ENCODE measurements at regions not wholly inside any gene's neighbourhood (a gene's known extent, or its start where the extent isn't known, plus 50 kb on each side); places are given as distances from the start of the nearest gene placed in this dataset.

DNA sequence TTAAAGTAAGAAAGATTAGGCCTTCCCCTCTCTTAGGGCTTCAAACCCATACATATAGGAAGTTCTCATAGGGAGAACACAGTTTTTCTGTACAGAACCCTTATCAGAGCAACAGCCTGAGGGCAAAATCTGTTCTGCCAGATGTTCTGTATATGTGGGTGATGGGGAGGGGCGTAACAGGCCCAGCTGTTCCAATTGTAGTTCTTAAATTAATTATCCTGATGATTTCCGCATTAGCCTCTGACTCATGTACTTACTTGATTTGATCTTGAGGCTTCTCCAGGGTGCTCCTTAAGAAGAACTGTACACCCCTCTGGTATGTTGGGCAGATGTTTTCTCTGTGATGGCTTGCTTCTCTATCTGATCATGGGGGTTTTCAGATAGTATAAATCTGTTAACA, 123.1 kb upstream of the C11orf87 start:
- Histone ChIP-seq H3K4ac (replicated peaks; ENCODE audit: insufficient read length, low read depth, low read length) (no peak overlapping the region), H2BK120ac (replicated peaks; ENCODE audit: low read depth, low read length) (no peak overlapping the region), H3K27me3 (replicated peaks in 1 of 4; ENCODE audit: control insufficient read depth in 3 of 4, extremely low read depth in 1 of 4, insufficient read depth in 3 of 4, low read length in 3 of 4) (no peaks in the 10 kb centered on the region), H4K20me1 (replicated peaks in 1 of 2; ENCODE audit: control insufficient read depth in 1 of 2, insufficient read depth in 2 of 2, low read length in 2 of 2) (no peaks in the 10 kb centered on the region), H3K36me3 (ENCODE audit: control insufficient read depth in 2 of 4, insufficient read depth in 4 of 4, low read length in 3 of 4) (no peaks in the 10 kb centered on the region), H3K9ac (replicated peaks in 1 of 4; ENCODE audit: extremely low read depth in 1 of 4, low read depth in 3 of 4, low read length in 3 of 4) (no peak overlapping the region), H3K14ac (ENCODE audit: insufficient read length) (no peak overlapping the region), H3K79me1 (ENCODE audit: low read depth, low read length) (no peaks in the 10 kb centered on the region), H4K91ac (replicated peaks; ENCODE audit: insufficient read length, low read length) (no peak overlapping the region), H2BK5ac (ENCODE audit: low read depth, low read length) (no peak overlapping the region), H3K79me2 (ENCODE audit: control insufficient read depth in 1 of 2, insufficient read depth in 2 of 2, low read length in 2 of 2) (no peaks in the 10 kb centered on the region), H3K27ac (ENCODE audit: low read depth, low read length) (no peak overlapping the region), H3K4me3 (ENCODE audit: extremely low read depth in 1 of 4, insufficient read depth in 2 of 4, low read depth in 3 of 4, low read length in 4 of 4) (no peak overlapping the region), H3K56ac (replicated peaks; ENCODE audit: insufficient read length, low read depth, low read length) (no peak overlapping the region), H3K18ac (ENCODE audit: extremely low read depth, low read length) (no peak overlapping the region), H2BK12ac (ENCODE audit: low read depth, low read length) (no peak overlapping the region), H2AK5ac (ENCODE audit: low read depth, low read length) (no peak overlapping the region), H3K9me3 (ENCODE audit: insufficient read depth in 2 of 2, low read depth in 1 of 2, low read length in 1 of 2) (no peaks in the 10 kb centered on the region), H3K23me2 (ENCODE audit: low read depth, low read length) (no peaks in the 10 kb centered on the region), H2AFZ (ENCODE audit: low read length) (no peak overlapping the region), H2BK20ac (ENCODE audit: low read length) (no peak overlapping the region), H3K23ac (ENCODE audit: insufficient read length) (no peak overlapping the region), H3K4me2 (ENCODE audit: insufficient read depth in 1 of 2, low read depth in 2 of 2, low read length in 2 of 2) (no peak overlapping the region), H2BK15ac (ENCODE audit: low read length) (no peak overlapping the region), H4K8ac (ENCODE audit: extremely low read depth, insufficient read depth, low read length) (no peak overlapping the region), H4K5ac (ENCODE audit: insufficient read length, low read depth, low read length) (no peak overlapping the region), H3K4me1 (replicated peaks in 1 of 4; ENCODE audit: control insufficient read depth in 3 of 4, insufficient read depth in 4 of 4, low read length in 3 of 4) (peaks cover 0 to 9% (median 3%) of the 10 kb centered on the region in 4 experiments; a peak in 4 of 7 replicates)
- ChIA-PET POLR2A (ENCODE audit: partially characterized antibody) (no interaction called here), CTCF (ENCODE audit: partially characterized antibody) (no interaction called here)
- WGBS, 2 experiments (ENCODE audit: extremely low coverage in 1 of 2, insufficient coverage in 1 of 2, insufficient read length in 1 of 2, insufficient replicate concordance in 2 of 2, low coverage in 1 of 2, low lambda C conversion rate in 2 of 2, missing lambda C conversion rate in 1 of 2): 88% methylated on average over 2 of the region's 2 CpGs; no CpG with 5 or more reads in 1 of the 2 experiments
- DNase-seq (ENCODE audit: low read depth in 1 of 2, low spot score in 2 of 2): no peak
- no peak for FAIRE-seq
- TF ChIP-seq NANOG (IDR thresholded peaks at IDR 0.05; ENCODE audit: insufficient read depth, low read depth, low read length, poor library complexity, severe bottlenecking) (no peak), EP300 (IDR thresholded peaks at IDR 0.05; ENCODE audit: borderline replicate concordance in 1 of 2, low read depth in 2 of 2, low read length in 2 of 2) (no peak), ASH2L (IDR thresholded peaks at IDR 0.05; ENCODE audit: low read length) (no peak), CBX5 (IDR thresholded peaks at IDR 0.05; ENCODE audit: low read depth, low read length) (no peak), HDAC6 (IDR thresholded peaks at IDR 0.05; ENCODE audit: low read depth, low read length) (no peak), RBBP5 (IDR thresholded peaks at IDR 0.05; ENCODE audit: borderline replicate concordance, low read depth, low read length) (no peak), ZNF274 (IDR thresholded peaks at IDR 0.05; ENCODE audit: borderline replicate concordance, extremely low read depth, low read length) (no peak), CHD2 (IDR thresholded peaks at IDR 0.05; ENCODE audit: low read length) (no peak), JUND (IDR thresholded peaks at IDR 0.05; ENCODE audit: low read length) (no peak), SAP30 (IDR thresholded peaks at IDR 0.05; ENCODE audit: insufficient read depth, insufficient replicate concordance, low read length) (no peak)
- TF ChIP-seq, protein P1, sequence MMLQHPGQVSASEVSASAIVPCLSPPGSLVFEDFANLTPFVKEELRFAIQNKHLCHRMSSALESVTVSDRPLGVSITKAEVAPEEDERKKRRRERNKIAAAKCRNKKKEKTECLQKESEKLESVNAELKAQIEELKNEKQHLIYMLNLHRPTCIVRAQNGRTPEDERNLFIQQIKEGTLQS (IDR thresholded peaks at IDR 0.05; ENCODE audit: insufficient read depth, low read depth, low read length): no peak
- TF ChIP-seq, protein P2, sequence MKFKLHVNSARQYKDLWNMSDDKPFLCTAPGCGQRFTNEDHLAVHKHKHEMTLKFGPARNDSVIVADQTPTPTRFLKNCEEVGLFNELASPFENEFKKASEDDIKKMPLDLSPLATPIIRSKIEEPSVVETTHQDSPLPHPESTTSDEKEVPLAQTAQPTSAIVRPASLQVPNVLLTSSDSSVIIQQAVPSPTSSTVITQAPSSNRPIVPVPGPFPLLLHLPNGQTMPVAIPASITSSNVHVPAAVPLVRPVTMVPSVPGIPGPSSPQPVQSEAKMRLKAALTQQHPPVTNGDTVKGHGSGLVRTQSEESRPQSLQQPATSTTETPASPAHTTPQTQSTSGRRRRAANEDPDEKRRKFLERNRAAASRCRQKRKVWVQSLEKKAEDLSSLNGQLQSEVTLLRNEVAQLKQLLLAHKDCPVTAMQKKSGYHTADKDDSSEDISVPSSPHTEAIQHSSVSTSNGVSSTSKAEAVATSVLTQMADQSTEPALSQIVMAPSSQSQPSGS (IDR thresholded peaks at IDR 0.05; ENCODE audit: low read length): no peak
